CD4-positive, CD25-positive, alpha-beta regulatory T cell (primary cell): ENCODE measurements at regions not wholly inside any gene's neighbourhood (a gene's known extent, or its start where the extent isn't known, plus 50 kb on each side); places are given as distances from the start of the nearest gene placed in this dataset.

Source experiments
- ATAC-seq, 2 donors: fragments of 150-1000 bp; cut with Tn5 transposase; one replicate each; pipeline ENCODE4 v1.10.0; 2021; ENCODE audit warnings: low read depth in 2 of 2, moderate number of reproducible peaks in 2 of 2, moderate library complexity in 1 of 2
- DNase-seq, 3 donors: peaks; one replicate each; pipeline versions ENCODE4 v3.0.0 to v3.0.0-alpha.2; 2012 to 2022; ENCODE audit warnings: mixed read lengths in 1 of 3
- H3K27ac ChIP-seq: one replicate; pipeline ENCODE4 v1.7.0; 2013; ENCODE audit warnings: mild to moderate bottlenecking, low read length; ENCODE audit not compliant: insufficient read depth, poor library complexity, severe bottlenecking
- H3K27me3 ChIP-seq: one replicate; pipeline ENCODE4 v1.7.0; 2013; ENCODE audit warnings: low read length; ENCODE audit not compliant: control insufficient read depth, insufficient read depth
- H3K36me3 ChIP-seq: one replicate; pipeline ENCODE4 v1.7.0; 2013; ENCODE audit warnings: mild to moderate bottlenecking, low read length, moderate library complexity; ENCODE audit not compliant: control insufficient read depth, insufficient read depth
- H3K4me1 ChIP-seq: 2 replicates; pipeline ENCODE4 v1.7.0; 2013; ENCODE audit warnings: mild to moderate bottlenecking, low read length; ENCODE audit not compliant: insufficient read depth, control insufficient read depth, poor library complexity, severe bottlenecking
- H3K4me3 ChIP-seq: one replicate; pipeline ENCODE4 v1.7.0; 2013; ENCODE audit warnings: low read depth, mild to moderate bottlenecking, low read length, moderate library complexity
- H3K9me3 ChIP-seq, 2 experiments: 1 replicate in 1 of 2; 2 replicates in 1 of 2; pipeline ENCODE4 v1.7.0; 2013; ENCODE audit warnings: low read length in 2 of 2, mild to moderate bottlenecking in 1 of 2, moderate library complexity in 1 of 2; ENCODE audit not compliant: control insufficient read depth in 2 of 2
- H3K27ac Mint-ChIP-seq, 3 donors: one replicate each; pipeline ENCODE4 v1.8.0; 2020 to 2022; ENCODE audit warnings: mild to moderate bottlenecking in 3 of 3, mixed read lengths in 3 of 3, moderate library complexity in 2 of 3
- H3K27me3 Mint-ChIP-seq: one replicate; pipeline ENCODE4 v1.8.0; 2022; ENCODE audit warnings: mild to moderate bottlenecking, mixed read lengths
- H3K36me3 Mint-ChIP-seq: one replicate; pipeline ENCODE4 v1.8.0; 2020; ENCODE audit warnings: mixed read lengths
- H3K4me1 Mint-ChIP-seq, 4 donors: one replicate each; pipeline ENCODE4 v1.8.0; 2020 to 2022; ENCODE audit warnings: mixed read lengths in 4 of 4, mild to moderate bottlenecking in 1 of 4
- H3K4me3 Mint-ChIP-seq, 4 donors: one replicate each; pipeline ENCODE4 v1.8.0; 2020 to 2022; ENCODE audit warnings: mild to moderate bottlenecking in 4 of 4, mixed read lengths in 4 of 4, moderate library complexity in 3 of 4
- H3K9me3 Mint-ChIP-seq, 7 donors: one replicate each; pipeline ENCODE4 v1.8.0; 2020 to 2022; ENCODE audit warnings: mixed read lengths in 7 of 7, mild to moderate bottlenecking in 3 of 7, moderate library complexity in 2 of 7

DNA sequence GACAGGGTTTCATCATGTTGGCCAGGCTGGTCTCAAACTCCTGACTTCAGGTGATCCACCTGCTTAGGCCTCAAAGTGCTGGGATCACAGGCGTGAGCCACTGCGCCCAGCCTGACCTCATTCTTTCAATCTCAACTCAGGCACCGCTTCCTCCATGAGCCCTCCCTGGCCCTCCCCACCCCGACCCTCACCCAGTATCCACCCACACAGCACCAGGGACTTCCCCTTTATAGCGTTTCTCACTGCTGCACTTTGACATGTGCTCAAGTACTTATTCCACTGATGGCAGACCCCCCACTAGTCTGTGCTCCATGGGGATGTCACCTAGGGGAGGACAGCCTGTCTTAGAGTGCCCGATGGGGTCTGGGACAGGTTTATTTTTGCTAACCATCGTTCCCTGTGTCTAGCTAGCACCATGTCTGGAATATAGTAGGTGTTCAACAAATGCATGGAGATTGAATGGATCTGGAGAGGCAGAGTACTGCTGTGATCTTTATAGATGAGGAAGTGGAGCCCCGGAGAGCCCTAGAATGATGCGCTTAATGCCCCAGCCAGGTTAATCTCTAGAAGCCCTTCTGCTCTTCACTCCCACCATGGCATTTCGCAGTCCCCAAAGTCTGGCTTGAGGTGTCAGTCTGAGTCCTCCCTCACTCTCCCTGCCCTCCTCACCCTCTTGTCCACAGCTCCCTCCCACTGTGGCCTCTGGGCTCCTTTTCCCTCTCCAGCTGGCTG, 258.8 kb downstream of the RPS24 start:
- ATAC-seq (no peak), DNase-seq (no peak)
- no peaks in the 10 kb centered on the region for H3K36me3 ChIP-seq
- Mint-ChIP-seq H3K4me3 (no peak overlapping the region), H3K9me3 (peaks cover 0 to 1% (median 0%) of the 10 kb centered on the region in 7 donors), H3K4me1 (no peaks in the 10 kb centered on the region), H3K27ac (no peak overlapping the region), H3K27me3 (no peaks in the 10 kb centered on the region), H3K36me3 (no peaks in the 10 kb centered on the region)
- H3K4me1 ChIP-seq = no peaks in the 10 kb centered on the region
- H3K27me3 ChIP-seq = no peaks in the 10 kb centered on the region
- no peak overlapping the region for H3K4me3 ChIP-seq
- no peaks in the 10 kb centered on the region for H3K9me3 ChIP-seq
- no peak overlapping the region for H3K27ac ChIP-seq

DNA sequence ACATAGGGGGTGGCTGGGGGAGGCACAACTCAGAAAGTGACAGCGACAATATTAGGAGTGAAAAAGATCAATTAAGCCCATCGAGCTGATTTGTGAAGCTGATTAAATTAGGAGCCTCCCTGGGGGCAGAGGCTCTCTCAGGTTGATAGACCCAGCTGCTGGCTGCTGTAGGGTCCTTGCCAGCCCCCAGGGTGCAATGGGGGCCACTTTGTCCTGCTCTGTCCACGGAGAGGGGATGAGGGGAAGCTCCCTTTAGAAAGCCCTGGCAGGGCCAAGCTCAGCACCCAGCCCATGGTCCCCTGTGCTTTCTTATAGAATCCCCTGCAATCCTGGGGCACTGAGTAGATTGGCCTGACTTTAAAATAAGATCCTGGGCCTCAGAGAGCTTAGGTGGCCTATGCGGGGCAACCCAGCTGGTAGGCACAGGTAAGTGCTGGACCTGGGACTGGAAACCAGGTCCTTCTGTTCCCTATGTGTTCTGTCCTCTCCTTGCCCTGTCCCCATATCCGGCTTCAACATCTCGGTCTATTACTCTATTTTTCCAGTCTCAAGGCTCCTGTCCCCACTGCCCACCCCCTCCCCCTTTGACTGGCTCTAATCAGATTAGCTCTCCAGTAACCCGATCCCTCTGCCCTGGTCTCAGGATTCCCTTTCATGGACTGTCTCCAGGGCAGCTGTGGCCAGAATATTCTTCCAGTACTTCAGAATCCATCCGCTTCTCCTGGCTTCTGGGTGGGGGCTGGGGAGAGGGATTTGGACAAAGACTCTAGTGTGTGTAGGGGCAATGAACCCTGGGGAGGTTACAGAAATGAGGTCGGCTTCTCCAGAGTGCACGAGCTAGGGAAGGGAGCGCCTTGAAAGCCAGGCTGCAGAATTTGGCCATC, 259.6 kb downstream of the RPS24 start:
- no peaks in the 10 kb centered on the region for H3K9me3 ChIP-seq
- no peak overlapping the region for H3K27ac ChIP-seq
- no peaks in the 10 kb centered on the region for H3K4me1 ChIP-seq
- Mint-ChIP-seq H3K27me3 (no peaks in the 10 kb centered on the region), H3K4me1 (no peaks in the 10 kb centered on the region), H3K27ac (no peak overlapping the region), H3K36me3 (no peaks in the 10 kb centered on the region), H3K4me3 (no peak overlapping the region), H3K9me3 (peaks cover 0 to 1% (median 0%) of the 10 kb centered on the region in 7 donors)
- ATAC-seq (no peak), DNase-seq (no peak)
- no peak overlapping the region for H3K4me3 ChIP-seq
- H3K36me3 ChIP-seq = no peaks in the 10 kb centered on the region
- no peaks in the 10 kb centered on the region for H3K27me3 ChIP-seq

DNA sequence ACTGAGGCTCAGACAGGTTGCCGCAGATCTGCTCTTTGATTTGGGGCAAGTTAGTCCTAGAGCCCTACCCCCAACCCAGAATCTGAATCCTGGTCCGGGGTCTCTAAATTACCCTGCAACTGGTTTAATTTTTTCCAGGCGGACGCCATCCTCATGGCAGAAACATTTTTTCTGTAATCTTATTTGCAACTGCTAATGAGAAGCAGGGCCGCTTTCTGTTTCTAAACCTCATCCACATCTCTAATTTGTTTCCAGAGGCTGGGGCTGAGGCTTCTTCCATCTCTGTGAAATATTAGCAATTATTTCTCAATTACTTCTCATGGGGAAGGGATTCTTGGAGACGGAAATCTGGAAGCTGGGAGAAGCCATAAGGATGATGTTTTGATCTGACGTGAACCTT, 261.6 kb downstream of the RPS24 start:
- Histone ChIP-seq H3K4me3 (no peak overlapping the region), H3K36me3 (no peaks in the 10 kb centered on the region), H3K27me3 (no peaks in the 10 kb centered on the region), H3K27ac (no peak overlapping the region), H3K9me3 (no peaks in the 10 kb centered on the region), H3K4me1 (no peaks in the 10 kb centered on the region)
- Mint-ChIP-seq H3K27ac (no peak overlapping the region), H3K27me3 (no peaks in the 10 kb centered on the region), H3K9me3 (peaks cover 0 to 1% (median 0%) of the 10 kb centered on the region in 7 donors), H3K4me3 (no peak overlapping the region), H3K36me3 (no peaks in the 10 kb centered on the region), H3K4me1 (no peaks in the 10 kb centered on the region)
- ATAC-seq (no peak), DNase-seq (no peak)

DNA sequence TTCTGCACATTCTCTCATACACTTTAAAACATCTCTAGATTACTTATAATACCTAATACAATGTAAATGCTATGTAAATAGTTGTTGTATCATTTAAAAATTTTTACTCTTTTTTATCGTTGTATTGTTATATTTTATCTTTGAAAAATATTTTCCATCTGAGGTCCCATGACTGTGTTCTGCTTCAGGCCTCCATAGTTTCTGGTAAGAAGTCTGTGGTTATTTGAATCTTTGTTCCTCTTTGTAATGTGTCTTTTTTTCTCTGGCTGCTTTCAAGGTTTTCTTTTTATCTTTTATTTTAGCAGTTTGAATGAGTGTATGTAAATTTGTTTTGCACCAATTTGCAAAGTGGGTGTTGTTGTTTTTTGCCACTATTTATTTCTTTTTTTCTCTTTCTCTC, 263.1 kb downstream of the RPS24 start:
- DNase-seq = no peak
- Mint-ChIP-seq H3K36me3 (no peaks in the 10 kb centered on the region), H3K27ac (no peak overlapping the region), H3K4me1 (peaks cover 0 to 4% (median 0%) of the 10 kb centered on the region in 4 donors), H3K27me3 (no peaks in the 10 kb centered on the region), H3K4me3 (no peak overlapping the region), H3K9me3 (peaks cover 0 to 1% (median 0%) of the 10 kb centered on the region in 7 donors)
- no peak for ATAC-seq
- no peaks in the 10 kb centered on the region for H3K9me3 ChIP-seq
- no peaks in the 10 kb centered on the region for H3K27me3 ChIP-seq
- no peak overlapping the region for H3K4me3 ChIP-seq
- H3K27ac ChIP-seq = no peak overlapping the region
- no peaks in the 10 kb centered on the region for H3K36me3 ChIP-seq
- no peaks in the 10 kb centered on the region for H3K4me1 ChIP-seq

DNA sequence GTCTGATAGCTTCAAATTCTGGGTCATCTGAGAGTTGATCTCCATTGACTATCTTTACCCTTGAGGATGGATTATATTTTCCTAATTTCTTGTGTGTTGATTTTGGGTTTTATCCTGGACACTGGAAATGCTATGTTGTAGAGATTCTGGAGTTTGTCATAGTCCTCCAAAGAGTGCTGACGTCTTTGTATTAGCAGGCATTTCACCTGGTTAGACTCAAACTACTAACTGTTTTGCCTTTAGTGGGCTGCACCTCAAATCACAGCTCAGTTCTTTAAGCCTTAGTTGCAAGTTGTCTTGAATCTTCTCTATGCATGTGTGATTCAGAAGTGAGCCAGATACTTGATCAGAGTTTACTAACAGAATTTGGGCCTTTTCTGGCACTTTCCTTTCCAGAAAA, 264.3 kb downstream of the RPS24 start:
- H3K27me3 ChIP-seq = no peaks in the 10 kb centered on the region
- no peaks in the 10 kb centered on the region for H3K27me3 Mint-ChIP-seq
- H3K4me1 Mint-ChIP-seq = peaks cover 0 to 14% (median 3%) of the 10 kb centered on the region in 4 donors
- no peaks in the 10 kb centered on the region for H3K36me3 ChIP-seq
- H3K27ac Mint-ChIP-seq = no peak overlapping the region
- no peak overlapping the region for H3K27ac ChIP-seq
- peaks cover 11% of the 10 kb centered on the region for H3K4me1 ChIP-seq
- no peaks in the 10 kb centered on the region for H3K9me3 ChIP-seq
- ATAC-seq (no peak), DNase-seq (no peak)
- no peaks in the 10 kb centered on the region for H3K36me3 Mint-ChIP-seq
- H3K4me3 ChIP-seq = no peak overlapping the region
- H3K9me3 Mint-ChIP-seq = peaks cover 0 to 1% (median 0%) of the 10 kb centered on the region in 7 donors
- H3K4me3 Mint-ChIP-seq = peak overlapping the region in 1 of 4 donors; percentile 58

DNA sequence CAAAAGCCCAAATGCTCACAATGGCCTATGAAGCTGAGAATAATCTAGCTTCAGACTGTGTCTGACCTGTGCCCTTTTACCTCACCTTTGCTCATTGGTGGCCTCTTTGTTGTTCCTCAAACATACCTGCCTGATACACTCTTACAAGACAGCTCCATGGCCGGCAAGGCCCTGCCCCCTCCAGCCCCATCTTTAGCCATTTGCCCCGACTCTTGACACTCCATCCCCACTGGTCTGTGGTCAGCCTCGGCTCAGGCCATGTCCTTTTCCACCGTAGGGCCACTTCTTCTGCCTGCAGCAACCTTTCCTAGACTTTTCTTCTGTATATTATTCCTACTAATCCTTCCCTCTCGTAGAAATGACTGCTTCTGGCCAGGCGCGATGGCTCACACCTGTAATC, 265.2 kb downstream of the RPS24 start:
- DNase-seq = no peak
- no peaks in the 10 kb centered on the region for H3K9me3 ChIP-seq
- no peaks in the 10 kb centered on the region for H3K27me3 Mint-ChIP-seq
- ATAC-seq = no peak
- H3K27ac ChIP-seq = no peak overlapping the region
- peaks cover 0 to 1% (median 0%) of the 10 kb centered on the region in 7 donors for H3K9me3 Mint-ChIP-seq
- no peaks in the 10 kb centered on the region for H3K27me3 ChIP-seq
- no peak overlapping the region for H3K4me3 Mint-ChIP-seq
- H3K27ac Mint-ChIP-seq = peak overlapping the region in 1 of 3 donors; percentile 45
- H3K4me1 Mint-ChIP-seq = peaks cover 0 to 18% (median 3%) of the 10 kb centered on the region in 4 donors
- no peaks in the 10 kb centered on the region for H3K36me3 Mint-ChIP-seq
- H3K4me3 ChIP-seq = no peak overlapping the region
- H3K36me3 ChIP-seq = no peaks in the 10 kb centered on the region
- H3K4me1 ChIP-seq = peaks cover 13% of the 10 kb centered on the region

DNA sequence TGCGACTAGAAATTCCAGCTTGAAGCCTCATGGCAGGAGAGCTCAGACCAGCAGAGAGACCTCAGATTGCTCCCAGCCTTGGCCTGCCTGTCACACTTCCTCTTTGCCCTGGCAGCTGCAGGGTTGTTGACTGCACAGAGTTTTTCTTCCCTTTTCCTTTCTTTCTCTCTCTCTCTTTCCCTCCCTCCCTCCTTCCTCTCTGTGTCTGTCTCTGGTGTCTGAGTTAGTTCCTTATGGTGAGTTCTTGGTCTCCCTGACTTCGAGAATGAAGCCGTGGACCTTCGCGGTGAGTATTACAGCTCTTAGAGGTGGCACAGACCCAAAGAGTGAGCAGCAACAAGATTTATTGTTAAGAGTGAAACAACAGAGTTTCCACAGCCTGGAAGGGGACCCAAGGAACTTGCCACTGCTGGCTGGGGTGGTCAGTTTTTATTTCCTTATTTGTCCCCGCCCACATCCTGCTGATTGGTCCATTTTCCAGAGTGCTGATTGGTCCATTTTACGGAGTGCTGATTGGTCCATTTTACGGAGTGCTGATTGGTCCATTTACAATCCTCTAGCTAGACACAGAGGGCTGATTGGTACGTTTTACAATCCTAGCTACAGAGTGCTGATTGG, 266.3 kb downstream of the RPS24 start:
- Mint-ChIP-seq H3K36me3 (no peaks in the 10 kb centered on the region), H3K4me1 (peaks cover 0 to 18% (median 5%) of the 10 kb centered on the region in 4 donors), H3K27ac (no peak overlapping the region), H3K27me3 (no peaks in the 10 kb centered on the region), H3K9me3 (peaks cover 0 to 1% (median 0%) of the 10 kb centered on the region in 7 donors), H3K4me3 (peak overlapping the region in 1 of 4 donors; percentile 74)
- Histone ChIP-seq H3K36me3 (no peaks in the 10 kb centered on the region), H3K4me1 (peaks cover 13% of the 10 kb centered on the region), H3K27me3 (no peaks in the 10 kb centered on the region), H3K9me3 (no peaks in the 10 kb centered on the region), H3K4me3 (no peak overlapping the region), H3K27ac (no peak overlapping the region)
- ATAC-seq (no peak), DNase-seq (no peak)
